ENCODE measurements at regions not wholly inside any gene's neighbourhood (a gene's known extent, or its start where the extent isn't known, plus 50 kb on each side); places are given as distances from the start of the nearest gene placed in this dataset.

- DNase-seq, result no peak
- Histone ChIP-seq H3K9me3 (ENCODE audit: low read length) (no peaks in the 10 kb centered on the region), H3K27me3 (ENCODE audit: insufficient read depth, low read length, poor library complexity, severe bottlenecking) (no peaks in the 10 kb centered on the region), H3K4me1 (ENCODE audit: insufficient read depth, low read length) (no peaks in the 10 kb centered on the region), H3K27ac (ENCODE audit: low read depth, low read length) (no peak overlapping the region), H3K4me3 (ENCODE audit: low read length) (no peak overlapping the region), H3K36me3 (ENCODE audit: insufficient read depth, low read length) (no peaks in the 10 kb centered on the region)
- Mint-ChIP-seq H3K36me3 (no peaks in the 10 kb centered on the region), H3K27me3 (no peaks in the 10 kb centered on the region), H3K9me3 (peaks cover 0 to 22% (median 5%) of the 10 kb centered on the region in 5 donors), H3K4me1 (no peaks in the 10 kb centered on the region), H3K27ac (no peak overlapping the region), H3K4me3 (no peak overlapping the region)
- ChIA-PET CTCF (no interaction called here), POLR2A (no interaction called here)
Observed at GRCh38 chr6:48834706-48835105, 628.3 kb downstream of the MMUT start.

GRCh38 chr6:48833916-48834315, 629.1 kb downstream of the MMUT start:
- no peaks in the 10 kb centered on the region for H3K4me1 ChIP-seq (ENCODE audit: insufficient read depth, low read length)
- CTCF ChIA-PET, result no interaction called here
- no peaks in the 10 kb centered on the region for H3K36me3 Mint-ChIP-seq
- H3K9me3 ChIP-seq (ENCODE audit: low read length), result no peaks in the 10 kb centered on the region
- peaks cover 0 to 17% (median 5%) of the 10 kb centered on the region in 5 donors for H3K9me3 Mint-ChIP-seq
- no peak overlapping the region for H3K27ac ChIP-seq (ENCODE audit: low read depth, low read length)
- no peak overlapping the region for H3K27ac Mint-ChIP-seq
- H3K27me3 ChIP-seq (ENCODE audit: insufficient read depth, low read length, poor library complexity, severe bottlenecking), result no peaks in the 10 kb centered on the region
- no peaks in the 10 kb centered on the region for H3K4me1 Mint-ChIP-seq
- POLR2A ChIA-PET, result no interaction called here
- no peak for DNase-seq
- no peaks in the 10 kb centered on the region for H3K27me3 Mint-ChIP-seq
- H3K4me3 Mint-ChIP-seq, result no peak overlapping the region
- no peaks in the 10 kb centered on the region for H3K36me3 ChIP-seq (ENCODE audit: insufficient read depth, low read length)
- H3K4me3 ChIP-seq (ENCODE audit: low read length), result no peak overlapping the region

GRCh38 chr6:48826901-48827701, 636.0 kb downstream of the MMUT start:
- Histone ChIP-seq H3K36me3 (ENCODE audit: insufficient read depth, low read length) (no peaks in the 10 kb centered on the region), H3K9me3 (ENCODE audit: low read length) (no peaks in the 10 kb centered on the region), H3K4me1 (ENCODE audit: insufficient read depth, low read length) (no peaks in the 10 kb centered on the region), H3K27ac (ENCODE audit: low read depth, low read length) (no peak overlapping the region), H3K27me3 (ENCODE audit: insufficient read depth, low read length, poor library complexity, severe bottlenecking) (no peaks in the 10 kb centered on the region), H3K4me3 (ENCODE audit: low read length) (no peak overlapping the region)
- peaks cover 2 to 27% (median 8%) of the 10 kb centered on the region in 5 donors for H3K9me3 Mint-ChIP-seq
- H3K4me3 Mint-ChIP-seq, result no peak overlapping the region
- H3K27me3 Mint-ChIP-seq, result no peaks in the 10 kb centered on the region
- H3K27ac Mint-ChIP-seq, result no peak overlapping the region
- ChIA-PET POLR2A (no interaction called here), CTCF (no interaction called here)
- DNase-seq, result no peak
- H3K4me1 Mint-ChIP-seq, result no peaks in the 10 kb centered on the region
- no peaks in the 10 kb centered on the region for H3K36me3 Mint-ChIP-seq

- no peaks in the 10 kb centered on the region for H3K36me3 ChIP-seq (ENCODE audit: insufficient read depth, low read length)
- H3K27me3 ChIP-seq (ENCODE audit: insufficient read depth, low read length, poor library complexity, severe bottlenecking), result no peaks in the 10 kb centered on the region
- no peak overlapping the region for H3K27ac ChIP-seq (ENCODE audit: low read depth, low read length)
- DNase-seq, result no peak
- Mint-ChIP-seq H3K27ac (no peak overlapping the region), H3K36me3 (no peaks in the 10 kb centered on the region), H3K4me3 (no peak overlapping the region), H3K9me3 (peaks cover 2 to 30% (median 8%) of the 10 kb centered on the region in 5 donors), H3K4me1 (no peaks in the 10 kb centered on the region), H3K27me3 (no peaks in the 10 kb centered on the region)
- H3K9me3 ChIP-seq (ENCODE audit: low read length), result no peaks in the 10 kb centered on the region
- POLR2A ChIA-PET, result no interaction called here
- H3K4me3 ChIP-seq (ENCODE audit: low read length), result no peak overlapping the region
- CTCF ChIA-PET, result no interaction called here
- H3K4me1 ChIP-seq (ENCODE audit: insufficient read depth, low read length), result no peaks in the 10 kb centered on the region
Observed at GRCh38 chr6:48826152-48826515, 636.9 kb downstream of the MMUT start.

GRCh38 chr6:48825501-48826151, 637.4 kb downstream of the MMUT start:
- Mint-ChIP-seq H3K4me3 (no peak overlapping the region), H3K4me1 (no peaks in the 10 kb centered on the region), H3K27ac (no peak overlapping the region), H3K9me3 (peaks cover 2 to 28% (median 8%) of the 10 kb centered on the region in 5 donors), H3K27me3 (no peaks in the 10 kb centered on the region), H3K36me3 (no peaks in the 10 kb centered on the region)
- no peak overlapping the region for H3K4me3 ChIP-seq (ENCODE audit: low read length)
- POLR2A ChIA-PET, result no interaction called here
- CTCF ChIA-PET, result no interaction called here
- no peak for DNase-seq
- no peaks in the 10 kb centered on the region for H3K9me3 ChIP-seq (ENCODE audit: low read length)
- no peaks in the 10 kb centered on the region for H3K36me3 ChIP-seq (ENCODE audit: insufficient read depth, low read length)
- H3K27me3 ChIP-seq (ENCODE audit: insufficient read depth, low read length, poor library complexity, severe bottlenecking), result no peaks in the 10 kb centered on the region
- H3K27ac ChIP-seq (ENCODE audit: low read depth, low read length), result no peak overlapping the region
- no peaks in the 10 kb centered on the region for H3K4me1 ChIP-seq (ENCODE audit: insufficient read depth, low read length)

- H3K27me3 Mint-ChIP-seq, result no peaks in the 10 kb centered on the region
- ChIA-PET CTCF (no interaction called here), POLR2A (no interaction called here)
- H3K4me1 ChIP-seq (ENCODE audit: insufficient read depth, low read length), result no peaks in the 10 kb centered on the region
- no peak overlapping the region for H3K4me3 ChIP-seq (ENCODE audit: low read length)
- H3K36me3 Mint-ChIP-seq, result no peaks in the 10 kb centered on the region
- H3K9me3 Mint-ChIP-seq, result peaks cover 2 to 16% (median 7%) of the 10 kb centered on the region in 5 donors
- H3K27ac ChIP-seq (ENCODE audit: low read depth, low read length), result no peak overlapping the region
- H3K4me3 Mint-ChIP-seq, result no peak overlapping the region
- no peaks in the 10 kb centered on the region for H3K36me3 ChIP-seq (ENCODE audit: insufficient read depth, low read length)
- H3K9me3 ChIP-seq (ENCODE audit: low read length), result no peaks in the 10 kb centered on the region
- no peaks in the 10 kb centered on the region for H3K27me3 ChIP-seq (ENCODE audit: insufficient read depth, low read length, poor library complexity, severe bottlenecking)
- no peaks in the 10 kb centered on the region for H3K4me1 Mint-ChIP-seq
- DNase-seq, result no peak
- H3K27ac Mint-ChIP-seq, result no peak overlapping the region
Observed at GRCh38 chr6:48818052-48818412, 645.0 kb downstream of the MMUT start.

- Mint-ChIP-seq H3K27ac (no peak overlapping the region), H3K27me3 (no peaks in the 10 kb centered on the region), H3K36me3 (no peaks in the 10 kb centered on the region), H3K4me1 (no peaks in the 10 kb centered on the region), H3K9me3 (peaks cover 2 to 17% (median 7%) of the 10 kb centered on the region in 5 donors), H3K4me3 (no peak overlapping the region)
- no peaks in the 10 kb centered on the region for H3K4me1 ChIP-seq (ENCODE audit: insufficient read depth, low read length)
- no peak for DNase-seq
- ChIA-PET POLR2A (no interaction called here), CTCF (no interaction called here)
- no peaks in the 10 kb centered on the region for H3K36me3 ChIP-seq (ENCODE audit: insufficient read depth, low read length)
- H3K27ac ChIP-seq (ENCODE audit: low read depth, low read length), result no peak overlapping the region
- H3K27me3 ChIP-seq (ENCODE audit: insufficient read depth, low read length, poor library complexity, severe bottlenecking), result no peaks in the 10 kb centered on the region
- H3K9me3 ChIP-seq (ENCODE audit: low read length), result no peaks in the 10 kb centered on the region
- H3K4me3 ChIP-seq (ENCODE audit: low read length), result no peak overlapping the region
Observed at GRCh38 chr6:48817333-48818051, 645.6 kb downstream of the MMUT start.

- Mint-ChIP-seq H3K4me1 (no peaks in the 10 kb centered on the region), H3K27me3 (no peaks in the 10 kb centered on the region), H3K27ac (no peak overlapping the region), H3K4me3 (no peak overlapping the region), H3K9me3 (peaks cover 0 to 17% (median 6%) of the 10 kb centered on the region in 5 donors), H3K36me3 (no peaks in the 10 kb centered on the region)
- H3K9me3 ChIP-seq (ENCODE audit: low read length), result no peaks in the 10 kb centered on the region
- H3K4me1 ChIP-seq (ENCODE audit: insufficient read depth, low read length), result no peaks in the 10 kb centered on the region
- ChIA-PET CTCF (no interaction called here), POLR2A (no interaction called here)
- DNase-seq, result no peak
- H3K4me3 ChIP-seq (ENCODE audit: low read length), result no peak overlapping the region
- H3K36me3 ChIP-seq (ENCODE audit: insufficient read depth, low read length), result no peaks in the 10 kb centered on the region
- H3K27ac ChIP-seq (ENCODE audit: low read depth, low read length), result no peak overlapping the region
- H3K27me3 ChIP-seq (ENCODE audit: insufficient read depth, low read length, poor library complexity, severe bottlenecking), result no peaks in the 10 kb centered on the region
Observed at GRCh38 chr6:48814957-48815356, 648.1 kb downstream of the MMUT start.

Measured in CD8-positive, alpha-beta memory T cell (primary cell).